B cell (primary cell): ENCODE measurements at regions not wholly inside any gene's neighbourhood (a gene's known extent, or its start where the extent isn't known, plus 50 kb on each side); places are given as distances from the start of the nearest gene placed in this dataset.

Source experiments
- ATAC-seq: fragments of 200-7000 bp; cut with Tn5 transposase; one replicate; pipeline ENCODE4 v1.10.0; 2021; ENCODE audit warnings: low read depth, mild to moderate bottlenecking, moderate number of reproducible peaks, moderate library complexity
- CTCF ChIA-PET: fragments of 350-600 bp; sonication (Branson Sonifier 250); formaldehyde crosslinking; loops from one replicate; lab custom pipeline; 2021; ENCODE audit warnings: antibody characterized with exemption, inconsistent platforms; lab: Charles Lee
- POLR2A ChIA-PET: fragments of 350-600 bp; sonication (Branson Sonifier 250); formaldehyde crosslinking; loops from one replicate; lab custom pipeline; 2021; ENCODE audit warnings: antibody characterized with exemption; lab: Charles Lee
- DNase-seq: peaks from one replicate; pipeline ENCODE4 v3.0.0; 2013
- H2AFZ ChIP-seq: 2 replicates; pipeline ENCODE4 v1.6.1; 2012; ENCODE audit warnings: mild to moderate bottlenecking, low read depth, low read length; ENCODE audit not compliant: insufficient read depth, poor library complexity, severe bottlenecking
- H3K27ac ChIP-seq, 2 donors: 1 replicate in 1 of 2; 2 replicates in 1 of 2; pipeline ENCODE4 v1.5.1; 2012 to 2013; ENCODE audit warnings: low read length in 2 of 2, mild to moderate bottlenecking in 2 of 2, moderate library complexity in 1 of 2
- H3K27me3 ChIP-seq, 4 experiments: fragments of 200-600 bp in 1 of 4; sonication (generic) in 1 of 4; replicated peaks in 1 of 4; 1 replicate in 2 of 4; 2 replicates in 2 of 4; pipeline versions ENCODE4 v1.6.1 to v1.7.0; 2013 to 2016; ENCODE audit warnings: low read length in 3 of 4, mild to moderate bottlenecking in 2 of 4, mixed read lengths in 1 of 4, moderate library complexity in 1 of 4; ENCODE audit not compliant: insufficient read depth in 4 of 4, control insufficient read depth in 3 of 4; ENCODE audit errors: control extremely low read depth in 1 of 4
- H3K36me3 ChIP-seq, 2 experiments: replicated peaks in 1 of 2; 1 replicate in 1 of 2; 2 replicates in 1 of 2; pipeline versions ENCODE4 v1.6.1 to v1.7.1; 2013; ENCODE audit warnings: low read length in 1 of 2; ENCODE audit not compliant: insufficient read depth in 2 of 2, control insufficient read depth in 1 of 2; ENCODE audit errors: control extremely low read depth in 1 of 2, extremely low read depth in 1 of 2
- H3K4me1 ChIP-seq, 2 donors: fragments of 200-600 bp in 1 of 2; sonication (generic) in 1 of 2; 1 replicate in 1 of 2; 2 replicates in 1 of 2; pipeline versions ENCODE4 v1.5.1 to v1.6.1; 2013 to 2017; ENCODE audit warnings: low read length in 2 of 2; ENCODE audit not compliant: control insufficient read depth in 2 of 2, insufficient read depth in 2 of 2
- H3K4me2 ChIP-seq: replicated peaks from 2 replicates; pipeline ENCODE3; 2012; ENCODE audit warnings: mild to moderate bottlenecking, low read depth, low read length; ENCODE audit not compliant: poor library complexity, severe bottlenecking
- H3K4me3 ChIP-seq, 5 experiments: fragments of 200-600 bp in 1 of 5; sonication (generic) in 1 of 5; 1 replicate in 3 of 5; 2 replicates in 2 of 5; pipeline versions ENCODE4 v1.5.1 to v1.7.0; 2011 to 2016; ENCODE audit warnings: low read length in 4 of 5, mild to moderate bottlenecking in 4 of 5, low read depth in 2 of 5, control low read depth in 1 of 5, moderate library complexity in 1 of 5; ENCODE audit not compliant: insufficient read depth in 1 of 5; ENCODE audit errors: control extremely low read depth in 1 of 5, extremely low read depth in 1 of 5
- H3K79me2 ChIP-seq: fragments of 200-600 bp; sonication (generic); one replicate; pipeline ENCODE4 v1.6.0; 2016; ENCODE audit warnings: low read length; ENCODE audit not compliant: control insufficient read depth, insufficient read depth
- H3K9ac ChIP-seq: fragments of 200-600 bp; sonication (generic); 2 replicates; pipeline ENCODE4 v1.6.1; 2017; ENCODE audit warnings: mild to moderate bottlenecking, low read length, moderate library complexity
- H3K9me3 ChIP-seq, 3 donors: one replicate each; pipeline versions ENCODE4 v1.6.1 to v1.7.1; 2013; ENCODE audit warnings: low read length in 2 of 3; ENCODE audit not compliant: control insufficient read depth in 2 of 3, insufficient read depth in 1 of 3; ENCODE audit errors: control extremely low read depth in 1 of 3
- H4K20me1 ChIP-seq: 2 replicates; pipeline ENCODE4 v1.6.0; 2012; ENCODE audit warnings: mild to moderate bottlenecking, low read length; ENCODE audit not compliant: insufficient read depth, control insufficient read depth, poor library complexity, severe bottlenecking
- H3K27ac Mint-ChIP-seq: one replicate; pipeline ENCODE4 v1.8.0; 2021; ENCODE audit warnings: mixed read lengths
- H3K27me3 Mint-ChIP-seq: one replicate; pipeline ENCODE4 v1.8.0; 2021; ENCODE audit warnings: mixed read lengths
- H3K4me1 Mint-ChIP-seq: one replicate; pipeline ENCODE4 v1.8.0; 2021; ENCODE audit warnings: mixed read lengths
- H3K4me3 Mint-ChIP-seq: one replicate; pipeline ENCODE4 v1.8.0; 2021; ENCODE audit warnings: mixed read lengths
- H3K9me3 Mint-ChIP-seq: one replicate; pipeline ENCODE4 v1.8.0; 2022; ENCODE audit warnings: mixed read lengths; ENCODE audit not compliant: insufficient read depth
- CTCF ChIP-seq: fragments of 200-600 bp; IDR thresholded peaks from one replicate; pipeline ENCODE4 v1.8.0; 2022; ENCODE audit warnings: antibody characterized with exemption, mild to moderate bottlenecking
- EZH2 ChIP-seq: IDR thresholded peaks from 2 replicates; pipeline ENCODE4 v1.6.1; 2012; ENCODE audit warnings: borderline replicate concordance, low read depth, mild to moderate bottlenecking, moderate library complexity, low read length; ENCODE audit not compliant: insufficient read depth, poor library complexity, severe bottlenecking
- WGBS: methylation state at CpG from one replicate; pipeline ENCODE4 v1.1.5; 2013; ENCODE audit warnings: missing lambda C conversion rate; ENCODE audit not compliant: insufficient coverage; 5-methylcytosine and 5-hydroxymethylcytosine counted together
- intact Hi-C: fragments of 100-400 bp; cut with micrococcal nuclease; formaldehyde crosslinking; loops from one replicate; pipeline ENCODE4 v1.10.0; 2022

GRCh38 chr2:236686561-236686960 lies 116.9 kb downstream of the ACKR3 start:
- no peaks in the 10 kb centered on the region for H3K36me3 ChIP-seq
- no peak for DNase-seq
- Mint-ChIP-seq H3K27me3 (peaks cover 17% of the 10 kb centered on the region), H3K27ac (no peak overlapping the region), H3K4me1 (no peaks in the 10 kb centered on the region), H3K9me3 (no peaks in the 10 kb centered on the region), H3K4me3 (no peak overlapping the region)
- no peaks in the 10 kb centered on the region for H3K4me1 ChIP-seq
- no peaks in the 10 kb centered on the region for H3K79me2 ChIP-seq
- no peak overlapping the region for H3K9ac ChIP-seq
- H3K9me3 ChIP-seq, result no peaks in the 10 kb centered on the region
- ChIA-PET POLR2A (no interaction called here), CTCF (no interaction called here)
- TF ChIP-seq CTCF (no peak), EZH2 (no peak)
- intact Hi-C loops, result no loop called here
- no peak overlapping the region for H3K4me3 ChIP-seq
- no peak overlapping the region for H2AFZ ChIP-seq
- no peak overlapping the region for H3K4me2 ChIP-seq
- no peaks in the 10 kb centered on the region for H4K20me1 ChIP-seq
- no peak for ATAC-seq
- peaks cover 0 to 3% (median 1%) of the 10 kb centered on the region in 4 experiments for H3K27me3 ChIP-seq
- whole genome bisulfite sequencing, result 33% methylated on average over 2 of the region's 2 CpGs
- no peak overlapping the region for H3K27ac ChIP-seq

GRCh38 chr2:236687296-236687965 lies 117.8 kb downstream of the ACKR3 start:
- Histone ChIP-seq H3K27ac (no peak overlapping the region), H3K4me2 (no peak overlapping the region), H3K9me3 (no peaks in the 10 kb centered on the region), H3K4me3 (no peak overlapping the region), H3K36me3 (no peaks in the 10 kb centered on the region), H3K4me1 (no peaks in the 10 kb centered on the region), H2AFZ (no peak overlapping the region), H3K79me2 (no peaks in the 10 kb centered on the region), H3K27me3 (peaks cover 0 to 3% (median 1%) of the 10 kb centered on the region in 4 experiments), H4K20me1 (no peaks in the 10 kb centered on the region), H3K9ac (no peak overlapping the region)
- TF ChIP-seq EZH2 (no peak), CTCF (no peak)
- ChIA-PET POLR2A (no interaction called here), CTCF (no interaction called here)
- no peak for ATAC-seq
- Mint-ChIP-seq H3K4me1 (no peaks in the 10 kb centered on the region), H3K9me3 (no peaks in the 10 kb centered on the region), H3K4me3 (no peak overlapping the region), H3K27ac (no peak overlapping the region), H3K27me3 (peaks cover 17% of the 10 kb centered on the region)
- intact Hi-C loops, result no loop called here
- WGBS, result 94% methylated on average over 5 of the region's 8 CpGs
- DNase-seq, result no peak
